Testis (tissue), 2 donors: ENCODE measurements at regions not wholly inside any gene's neighbourhood (a gene's known extent, or its start where the extent isn't known, plus 50 kb on each side); places are given as distances from the start of the nearest gene placed in this dataset.

ENCODE experiments used
- CTCF ChIP-seq, 3 experiments: fragments of 450-650 bp in 2 of 3; fragments of 200-600 bp in 1 of 3; sonication (generic) in 1 of 3; IDR thresholded peaks; one replicate each; pipeline ENCODE4 v1.5.1; 2016 to 2019; ENCODE audit warnings: antibody characterized with exemption in 3 of 3, mild to moderate bottlenecking in 2 of 3, moderate library complexity in 1 of 3
- POLR2A ChIP-seq: fragments of 450-650 bp; IDR thresholded peaks from one replicate; pipeline ENCODE4 v1.6.1; 2017; ENCODE audit warnings: antibody characterized with exemption, mild to moderate bottlenecking, moderate library complexity

DNA sequence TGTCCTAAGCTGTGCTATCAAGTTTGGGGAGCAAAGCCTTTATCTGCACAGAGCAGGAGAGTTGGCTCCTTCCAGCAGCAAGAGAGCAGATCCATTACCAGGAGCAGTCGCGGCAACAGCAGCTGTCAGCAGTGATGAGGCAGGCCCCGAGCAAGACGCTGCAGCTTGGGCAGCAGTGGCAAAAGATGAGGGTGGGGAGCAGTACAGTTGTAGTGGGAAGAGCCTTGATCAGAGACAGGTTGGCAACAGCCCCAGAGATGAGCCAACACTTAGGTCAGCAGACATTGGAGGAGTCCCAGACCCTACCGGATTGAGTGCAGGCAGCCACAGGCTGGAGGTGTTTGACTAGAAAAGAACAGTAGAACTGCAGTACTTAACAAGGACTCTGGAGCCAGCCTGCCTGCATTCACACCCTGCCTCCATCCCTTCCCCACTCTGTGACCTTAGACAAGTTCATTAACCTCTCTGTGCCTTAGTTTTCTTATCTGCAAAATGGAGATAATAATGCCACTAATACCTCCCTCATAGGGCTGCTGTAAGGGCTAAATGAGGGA, 117.1 kb upstream of the SERTAD2 start:
- TF ChIP-seq CTCF (IDR thresholded peaks at IDR 0.05) = no peak
- TF ChIP-seq POLR2A = no peak
